Gastrocnemius medialis (tissue), 4 donors: ENCODE measurements at regions not wholly inside any gene's neighbourhood (a gene's known extent, or its start where the extent isn't known, plus 50 kb on each side); places are given as distances from the start of the nearest gene placed in this dataset.

Experiments used
- ATAC-seq, 2 donors: fragments of 150-250 bp; one replicate each; pipeline ENCODE4 v1.9.1; 2016
- DNase-seq, 2 donors: peaks; one replicate each; pipeline ENCODE4 v3.0.0-alpha.2; 2019
- H3K27ac ChIP-seq, 4 donors: fragments of 200-600 bp; sonication (generic); 1 replicate in 1 of 4; 2 replicates in 3 of 4; pipeline ENCODE4 v1.5.1; 2016 to 2018; ENCODE audit warnings: mild to moderate bottlenecking in 2 of 4, moderate library complexity in 1 of 4
- H3K27me3 ChIP-seq, 3 donors: fragments of 200-600 bp; sonication (generic) in 2 of 3; 1 replicate in 1 of 3; 2 replicates in 2 of 3; pipeline versions ENCODE4 v1.5.1 to v1.6.0; 2016 to 2019; ENCODE audit warnings: mild to moderate bottlenecking in 1 of 3, moderate library complexity in 1 of 3
- H3K36me3 ChIP-seq, 2 donors: fragments of 200-600 bp; sonication (generic) in 1 of 2; one replicate each; pipeline ENCODE4 v1.5.1; 2017 to 2018
- H3K4me1 ChIP-seq, 2 donors: fragments of 200-600 bp; sonication (generic) in 1 of 2; one replicate each; pipeline ENCODE4 v1.5.1; 2016 to 2017; ENCODE audit warnings: mild to moderate bottlenecking in 2 of 2
- H3K4me3 ChIP-seq, 4 donors: fragments of 200-600 bp; sonication (generic) in 3 of 4; 1 replicate in 1 of 4; 2 replicates in 3 of 4; pipeline ENCODE4 v1.5.1; 2016 to 2019; ENCODE audit warnings: mild to moderate bottlenecking in 2 of 4
- H3K9me3 ChIP-seq, 3 donors: fragments of 200-600 bp; sonication (generic) in 2 of 3; 1 replicate in 1 of 3; 2 replicates in 2 of 3; pipeline ENCODE4 v1.5.1; 2016 to 2019
- POLR2A ChIP-seq, 2 donors: fragments of 450-650 bp; IDR thresholded peaks; one replicate each; pipeline ENCODE4 v1.6.1; 2017; ENCODE audit warnings: antibody characterized with exemption in 2 of 2, mild to moderate bottlenecking in 2 of 2, moderate library complexity in 2 of 2
- in situ Hi-C, 4 donors: fragments of 200-750 bp; cut with MboI; loops; one replicate each; pipeline versions ENCODE4 v1.15.0 to v1.8.0; 2017; ENCODE audit warnings: low sequenced_read_pairs in 4 of 4
- intact Hi-C: fragments of 100-400 bp; cut with DNase I; formaldehyde crosslinking; loops from one replicate; pipeline ENCODE4 v1.15.1; 2023; ENCODE audit warnings: low total_unique reads
- TF ChIP-seq, protein P1 (sequence below), 5 experiments: fragments of 450-650 bp in 3 of 5; fragments of 200-600 bp in 2 of 5; sonication (generic) in 2 of 5; IDR thresholded peaks in 4 of 5; conservative IDR thresholded peaks in 1 of 5; 1 replicate in 4 of 5; 2 replicates in 1 of 5; pipeline ENCODE4 v1.5.1; 2016 to 2019; ENCODE audit warnings: antibody characterized with exemption in 5 of 5, mild to moderate bottlenecking in 3 of 5, moderate library complexity in 3 of 5

DNA sequence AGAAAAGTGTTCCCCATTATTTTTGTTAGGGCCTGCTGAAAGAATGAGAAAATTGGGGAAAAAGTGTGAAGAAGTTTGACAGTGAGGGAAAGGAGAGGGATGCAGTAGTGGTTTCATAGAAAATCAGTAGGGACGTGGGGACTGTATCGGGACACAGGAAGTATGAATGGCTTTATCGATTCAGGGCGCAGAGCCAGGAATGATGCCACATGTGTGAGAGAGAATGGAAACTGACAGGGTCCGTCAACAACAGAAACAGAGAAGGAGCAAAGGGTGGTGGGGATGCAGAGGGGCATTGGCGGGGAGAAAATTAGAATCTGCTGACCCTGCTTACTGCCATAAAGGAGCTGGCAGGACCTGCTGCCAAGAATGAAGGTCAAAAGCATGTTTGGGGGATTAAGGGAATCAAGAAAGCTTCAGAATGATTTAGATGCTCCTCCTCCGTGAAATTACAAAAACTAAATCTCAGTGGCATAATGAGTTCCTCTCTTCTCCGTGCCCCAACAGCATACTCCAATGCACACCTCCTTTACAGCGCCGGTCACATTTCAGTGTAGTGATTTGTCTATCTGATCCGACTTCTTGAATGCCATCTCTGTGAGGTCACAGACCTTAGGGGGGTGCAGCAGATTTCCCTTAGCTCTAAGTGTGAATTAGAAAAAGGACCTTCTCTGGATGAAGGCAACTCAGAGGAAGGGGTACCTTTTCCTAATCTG, 92.6 kb downstream of the EMP1 start:
- Histone ChIP-seq H3K4me1 (no peaks in the 10 kb centered on the region), H3K9me3 (no peaks in the 10 kb centered on the region), H3K4me3 (no peak overlapping the region), H3K27ac (no peak overlapping the region), H3K27me3 (no peaks in the 10 kb centered on the region), H3K36me3 (no peaks in the 10 kb centered on the region)
- in situ Hi-C loops, result loop anchor here in 1 of 4 donors (25.0 kb wide), 1 partner anchor 873 kb away; no protein-coding TSS in a partner anchor
- TF ChIP-seq, protein P1, sequence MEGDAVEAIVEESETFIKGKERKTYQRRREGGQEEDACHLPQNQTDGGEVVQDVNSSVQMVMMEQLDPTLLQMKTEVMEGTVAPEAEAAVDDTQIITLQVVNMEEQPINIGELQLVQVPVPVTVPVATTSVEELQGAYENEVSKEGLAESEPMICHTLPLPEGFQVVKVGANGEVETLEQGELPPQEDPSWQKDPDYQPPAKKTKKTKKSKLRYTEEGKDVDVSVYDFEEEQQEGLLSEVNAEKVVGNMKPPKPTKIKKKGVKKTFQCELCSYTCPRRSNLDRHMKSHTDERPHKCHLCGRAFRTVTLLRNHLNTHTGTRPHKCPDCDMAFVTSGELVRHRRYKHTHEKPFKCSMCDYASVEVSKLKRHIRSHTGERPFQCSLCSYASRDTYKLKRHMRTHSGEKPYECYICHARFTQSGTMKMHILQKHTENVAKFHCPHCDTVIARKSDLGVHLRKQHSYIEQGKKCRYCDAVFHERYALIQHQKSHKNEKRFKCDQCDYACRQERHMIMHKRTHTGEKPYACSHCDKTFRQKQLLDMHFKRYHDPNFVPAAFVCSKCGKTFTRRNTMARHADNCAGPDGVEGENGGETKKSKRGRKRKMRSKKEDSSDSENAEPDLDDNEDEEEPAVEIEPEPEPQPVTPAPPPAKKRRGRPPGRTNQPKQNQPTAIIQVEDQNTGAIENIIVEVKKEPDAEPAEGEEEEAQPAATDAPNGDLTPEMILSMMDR (IDR thresholded peaks at IDR 0.05 in 4 of 5, conservative IDR thresholded peaks at IDR 0.05 in 1 of 5), result no peak
- TF ChIP-seq POLR2A (IDR thresholded peaks at IDR 0.05), result no peak
- no peak for DNase-seq
- ATAC-seq, result no peak
- intact Hi-C loops, result no loop called here

- peak; percentile 6 to 21 for DNase-seq
- H3K27me3 ChIP-seq, result no peaks in the 10 kb centered on the region
- in situ Hi-C loops, result loop anchor here in 1 of 4 donors (25.0 kb wide), 1 partner anchor 874 kb away; no protein-coding TSS in a partner anchor
- TF ChIP-seq, protein P1 (IDR thresholded peaks at IDR 0.05 in 4 of 5, conservative IDR thresholded peaks at IDR 0.05 in 1 of 5), result no peak
- no peak for TF ChIP-seq POLR2A (IDR thresholded peaks at IDR 0.05)
- H3K9me3 ChIP-seq, result no peaks in the 10 kb centered on the region
- H3K27ac ChIP-seq, result no peak overlapping the region
- no peak for ATAC-seq
- H3K4me1 ChIP-seq, result no peaks in the 10 kb centered on the region
- no peak overlapping the region for H3K4me3 ChIP-seq
- intact Hi-C loops, result no loop called here
- H3K36me3 ChIP-seq, result no peaks in the 10 kb centered on the region
Measured at GRCh38 chr12:13288501-13288900, 92.0 kb downstream of the EMP1 start.

- intact Hi-C loops (no loop called here), in situ Hi-C loops (loop anchor here in 1 of 4 donors (25.0 kb wide), 1 partner anchor 878 kb away; no protein-coding TSS in a partner anchor)
- Histone ChIP-seq H3K9me3 (no peaks in the 10 kb centered on the region), H3K36me3 (no peaks in the 10 kb centered on the region), H3K27ac (no peak overlapping the region), H3K4me1 (no peaks in the 10 kb centered on the region), H3K4me3 (no peak overlapping the region), H3K27me3 (no peaks in the 10 kb centered on the region)
- no peak for ATAC-seq
- TF ChIP-seq POLR2A (IDR thresholded peaks at IDR 0.05), result no peak
- DNase-seq, result no peak
Measured at GRCh38 chr12:13283867-13284266, 87.3 kb downstream of the EMP1 start.

DNA sequence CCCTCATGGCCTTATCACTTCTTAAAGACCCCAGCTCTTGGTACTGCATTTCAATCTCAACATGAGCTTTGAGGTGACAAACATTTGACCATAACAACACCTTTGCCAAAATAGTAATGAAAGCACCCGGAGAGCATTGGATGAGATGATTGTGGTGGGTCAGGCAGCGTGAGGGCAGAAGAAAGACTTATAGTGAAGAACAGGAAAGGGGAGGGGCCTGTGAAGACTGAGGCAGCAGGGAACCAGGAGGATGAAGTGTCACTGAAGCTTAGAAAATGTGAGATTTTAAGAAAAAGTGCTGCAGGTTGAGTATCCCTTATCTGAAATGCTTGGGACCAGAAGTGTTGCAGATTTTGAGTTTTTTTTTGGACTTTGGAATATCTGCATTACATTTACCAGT, 86.3 kb downstream of the EMP1 start:
- in situ Hi-C loops (loop anchor here in 1 of 4 donors (25.0 kb wide), 1 partner anchor 879 kb away; no protein-coding TSS in a partner anchor), intact Hi-C loops (no loop called here)
- no peak overlapping the region for H3K27ac ChIP-seq
- no peaks in the 10 kb centered on the region for H3K36me3 ChIP-seq
- H3K27me3 ChIP-seq, result no peaks in the 10 kb centered on the region
- ATAC-seq (no peak), DNase-seq (no peak)
- no peak overlapping the region for H3K4me3 ChIP-seq
- H3K9me3 ChIP-seq, result no peaks in the 10 kb centered on the region
- no peaks in the 10 kb centered on the region for H3K4me1 ChIP-seq
- TF ChIP-seq POLR2A (IDR thresholded peaks at IDR 0.05), result no peak
- TF ChIP-seq, protein P1 (IDR thresholded peaks at IDR 0.05 in 4 of 5, conservative IDR thresholded peaks at IDR 0.05 in 1 of 5), result no peak

GRCh38 chr12:13278249-13278787, 81.8 kb downstream of the EMP1 start:
- in situ Hi-C loops, result loop anchor here in 1 of 4 donors (10.0 to 25.0 kb wide), 2 partner anchors 256 to 884 kb away; no protein-coding TSS in a partner anchor
- Histone ChIP-seq H3K27ac (no peak overlapping the region), H3K9me3 (no peaks in the 10 kb centered on the region), H3K4me3 (peak overlapping the region in 1 of 4 donors; percentile 24), H3K27me3 (no peaks in the 10 kb centered on the region), H3K4me1 (no peaks in the 10 kb centered on the region), H3K36me3 (no peaks in the 10 kb centered on the region)
- TF ChIP-seq, protein P1 (IDR thresholded peaks at IDR 0.05 in 4 of 5, conservative IDR thresholded peaks at IDR 0.05 in 1 of 5), result peak; percentile 77 to 98 (median 82)
- no peak for TF ChIP-seq POLR2A (IDR thresholded peaks at IDR 0.05)
- DNase-seq, result peak; percentile 15 to 29
- intact Hi-C loops, result loop anchor here (2.0 to 10.0 kb wide), 4 partner anchors 126 to 888 kb away; no protein-coding TSS in a partner anchor
- ATAC-seq, result peak; percentile 79 to 82
